ENCODE measurements at regions not wholly inside any gene's neighbourhood (a gene's known extent, or its start where the extent isn't known, plus 50 kb on each side); places are given as distances from the start of the nearest gene placed in this dataset.
"Not testable (repeated sequence)": the region's sequence is repeated elsewhere in the genome, so short reads cannot be mapped to it uniquely, and the experiment has no call there.

GRCh38 chr7:155950898-155951553 is 138.8 kb upstream of the SHH start:
- no peak for DNase-seq (ENCODE audit: low spot score)

- no peak for DNase-seq (ENCODE audit: low spot score)
Measured at GRCh38 chr7:155948845-155949244, 136.6 kb upstream of the SHH start.

- DNase-seq (ENCODE audit: low spot score), result no peak
Measured at GRCh38 chr7:155948423-155948822, 136.2 kb upstream of the SHH start.

GRCh38 chr7:155947051-155947450 is 134.8 kb upstream of the SHH start:
- DNase-seq (ENCODE audit: low spot score), result no peak

GRCh38 chr7:155945670-155946325 is 133.5 kb upstream of the SHH start:
- no peak for DNase-seq (ENCODE audit: low spot score)

GRCh38 chr7:155944901-155945300 is 132.6 kb upstream of the SHH start:
- DNase-seq (ENCODE audit: low spot score), result no peak

- no peak for DNase-seq (ENCODE audit: low spot score)
Measured at GRCh38 chr7:155943251-155943899, 131.1 kb upstream of the SHH start.

GRCh38 chr7:155942226-155942950 is 130.1 kb upstream of the SHH start:
- no peak for DNase-seq (ENCODE audit: low spot score)

- no peak for DNase-seq (ENCODE audit: low spot score)
Measured at GRCh38 chr7:155941688-155942087, 129.4 kb upstream of the SHH start.

GRCh38 chr7:155939350-155939749 is 127.1 kb upstream of the SHH start:
- no peak for DNase-seq (ENCODE audit: low spot score)

- no peak for DNase-seq (ENCODE audit: low spot score)
Measured at GRCh38 chr7:155938129-155938528, 125.9 kb upstream of the SHH start.

- DNase-seq (ENCODE audit: low spot score), result no peak
Measured at GRCh38 chr7:155935726-155936125, 123.5 kb upstream of the SHH start.

- DNase-seq (ENCODE audit: low spot score), result no peak
Measured at GRCh38 chr7:155935005-155935557, 122.8 kb upstream of the SHH start.

GRCh38 chr7:155932324-155932723 is 120.1 kb upstream of the SHH start:
- DNase-seq (ENCODE audit: low spot score), result not testable (repeated sequence)

- DNase-seq (ENCODE audit: low spot score), result no peak
Measured at GRCh38 chr7:155931396-155932085, 119.3 kb upstream of the SHH start.

- no peak for DNase-seq (ENCODE audit: low spot score)
Measured at GRCh38 chr7:155930527-155930926, 118.3 kb upstream of the SHH start.

- no peak for DNase-seq (ENCODE audit: low spot score)
Measured at GRCh38 chr7:155930061-155930460, 117.8 kb upstream of the SHH start.

GRCh38 chr7:155928583-155928982 is 116.3 kb upstream of the SHH start:
- no peak for DNase-seq (ENCODE audit: low spot score)

GRCh38 chr7:155927905-155928304 is 115.6 kb upstream of the SHH start:
- no peak for DNase-seq (ENCODE audit: low spot score)

GRCh38 chr7:155925682-155926081 is 113.4 kb upstream of the SHH start:
- DNase-seq (ENCODE audit: low spot score), result no peak

- DNase-seq (ENCODE audit: low spot score), result peak; percentile 45
Measured at GRCh38 chr7:155922067-155922816, 110.0 kb upstream of the SHH start.
